ENCODE measurements at regions not wholly inside any gene's neighbourhood (a gene's known extent, or its start where the extent isn't known, plus 50 kb on each side); places are given as distances from the start of the nearest gene placed in this dataset.

DNA sequence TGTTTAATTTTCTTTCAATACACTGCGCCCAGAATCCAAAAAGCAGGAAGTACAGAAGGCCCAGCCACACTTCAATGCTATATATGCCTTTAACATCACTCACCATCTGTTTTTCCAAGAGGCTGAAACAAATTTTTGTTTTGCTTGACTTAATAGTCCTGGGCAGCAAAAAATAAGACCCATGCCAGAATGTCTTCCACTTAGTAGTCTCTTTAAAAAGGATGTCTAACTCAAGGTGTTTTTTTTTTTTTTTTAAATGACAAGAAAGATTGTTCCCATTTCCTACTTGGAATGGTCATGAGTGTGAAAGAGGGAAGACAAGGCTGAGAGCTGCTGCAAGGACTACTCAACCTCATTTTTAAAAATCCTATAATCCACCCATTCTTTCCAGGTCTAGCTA, 590.3 kb upstream of the SGO1 start (continued):
- TF ChIP-seq, protein P1, sequence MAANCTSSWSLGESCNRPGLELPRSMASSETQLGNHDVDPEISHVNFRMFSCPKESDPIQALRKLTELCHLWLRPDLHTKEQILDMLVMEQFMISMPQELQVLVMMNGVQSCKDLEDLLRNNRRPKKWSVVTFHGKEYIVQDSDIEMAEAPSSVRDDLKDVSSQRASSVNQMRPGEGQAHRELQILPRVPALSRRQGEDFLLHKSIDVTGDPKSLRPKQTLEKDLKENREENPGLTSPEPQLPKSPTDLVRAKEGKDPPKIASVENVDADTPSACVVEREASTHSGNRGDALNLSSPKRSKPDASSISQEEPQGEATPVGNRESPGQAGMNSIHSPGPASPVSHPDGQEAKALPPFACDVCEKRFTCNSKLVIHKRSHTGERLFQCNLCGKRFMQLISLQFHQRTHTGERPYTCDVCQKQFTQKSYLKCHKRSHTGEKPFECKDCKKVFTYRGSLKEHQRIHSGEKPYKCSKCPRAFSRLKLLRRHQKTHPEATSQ (tag by site-specific recombination; IDR thresholded peaks at IDR 0.05) = no peak
- TF ChIP-seq, protein P2, sequence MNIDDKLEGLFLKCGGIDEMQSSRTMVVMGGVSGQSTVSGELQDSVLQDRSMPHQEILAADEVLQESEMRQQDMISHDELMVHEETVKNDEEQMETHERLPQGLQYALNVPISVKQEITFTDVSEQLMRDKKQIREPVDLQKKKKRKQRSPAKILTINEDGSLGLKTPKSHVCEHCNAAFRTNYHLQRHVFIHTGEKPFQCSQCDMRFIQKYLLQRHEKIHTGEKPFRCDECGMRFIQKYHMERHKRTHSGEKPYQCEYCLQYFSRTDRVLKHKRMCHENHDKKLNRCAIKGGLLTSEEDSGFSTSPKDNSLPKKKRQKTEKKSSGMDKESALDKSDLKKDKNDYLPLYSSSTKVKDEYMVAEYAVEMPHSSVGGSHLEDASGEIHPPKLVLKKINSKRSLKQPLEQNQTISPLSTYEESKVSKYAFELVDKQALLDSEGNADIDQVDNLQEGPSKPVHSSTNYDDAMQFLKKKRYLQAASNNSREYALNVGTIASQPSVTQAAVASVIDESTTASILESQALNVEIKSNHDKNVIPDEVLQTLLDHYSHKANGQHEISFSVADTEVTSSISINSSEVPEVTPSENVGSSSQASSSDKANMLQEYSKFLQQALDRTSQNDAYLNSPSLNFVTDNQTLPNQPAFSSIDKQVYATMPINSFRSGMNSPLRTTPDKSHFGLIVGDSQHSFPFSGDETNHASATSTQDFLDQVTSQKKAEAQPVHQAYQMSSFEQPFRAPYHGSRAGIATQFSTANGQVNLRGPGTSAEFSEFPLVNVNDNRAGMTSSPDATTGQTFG (tag by site-specific recombination; IDR thresholded peaks at IDR 0.05; ENCODE audit: borderline replicate concordance) = no peak
- TF ChIP-seq ZNF16 (tag by site-specific recombination; IDR thresholded peaks at IDR 0.05; ENCODE audit: low read depth) (no peak), ZNF600 (tag by site-specific recombination; IDR thresholded peaks at IDR 0.05) (no peak), ZNF521 (tag by site-specific recombination; IDR thresholded peaks at IDR 0.05) (no peak), ZNF510 (tag by site-specific recombination; IDR thresholded peaks at IDR 0.05; ENCODE audit: insufficient replicate concordance) (no peak), ZNF174 (tag by site-specific recombination; IDR thresholded peaks at IDR 0.05) (no peak), ZBTB48 (tag by site-specific recombination; IDR thresholded peaks at IDR 0.05) (no peak), ZNF677 (tag by site-specific recombination; IDR thresholded peaks at IDR 0.05) (no peak)

DNA sequence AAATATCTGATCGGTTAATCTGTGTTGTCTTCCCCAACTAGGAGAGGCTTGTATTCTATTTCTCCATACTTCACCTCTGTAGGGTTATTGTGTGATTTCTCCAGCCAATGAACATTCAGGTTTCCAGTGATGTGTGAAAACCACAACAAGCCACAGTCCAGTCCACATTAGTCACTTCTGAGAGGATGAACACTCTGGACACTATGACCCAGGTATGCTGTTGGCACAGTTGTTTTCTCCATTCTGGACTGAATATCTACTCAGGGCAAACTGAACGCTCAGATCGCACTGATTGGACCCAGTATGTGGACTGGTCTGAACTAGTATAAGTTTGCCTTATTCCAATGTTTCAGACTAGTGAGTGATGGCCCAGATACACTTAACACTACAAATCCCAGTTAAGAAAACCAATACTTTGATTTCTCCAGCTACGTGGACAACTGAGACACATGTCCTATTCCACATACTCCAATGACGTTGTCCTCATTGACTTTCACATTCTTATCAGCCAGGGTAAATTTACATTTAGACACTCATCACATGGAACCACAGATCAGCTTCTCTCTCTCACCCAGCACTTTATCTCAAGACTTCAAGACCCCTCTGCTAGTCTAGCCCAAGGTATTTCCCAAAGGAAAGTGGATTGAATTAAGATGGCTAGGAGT, 587.4 kb upstream of the SGO1 start:
- Histone ChIP-seq H3K9me3 (ENCODE audit: control insufficient read depth, insufficient read depth, low read depth, low read length) (no peaks in the 10 kb centered on the region), H3K4me1 (ENCODE audit: control insufficient read depth, insufficient read depth, low read length) (no peaks in the 10 kb centered on the region), H3K4me3 (ENCODE audit: low read depth, low read length) (no peak overlapping the region), H3K27ac (ENCODE audit: extremely low read depth, low read depth, low read length) (no peak overlapping the region), H3K36me3 (ENCODE audit: control insufficient read depth in 2 of 2, insufficient read depth in 1 of 2, low read length in 2 of 2) (no peaks in the 10 kb centered on the region)
- TF ChIP-seq ZNF707 (tag by site-specific recombination; IDR thresholded peaks at IDR 0.05) (no peak), BCL11B (tag by site-specific recombination; IDR thresholded peaks at IDR 0.05; ENCODE audit: low read depth) (no peak), ZNF530 (tag by site-specific recombination; IDR thresholded peaks at IDR 0.05; ENCODE audit: low read depth) (no peak), HOXC10 (CRISPR knock-in tag; IDR thresholded peaks at IDR 0.05) (no peak), ZFP3 (tag by site-specific recombination; IDR thresholded peaks at IDR 0.05; ENCODE audit: low read depth) (no peak)
- ChIA-PET POLR2A (no interaction called here), CTCF (no interaction called here)

DNA sequence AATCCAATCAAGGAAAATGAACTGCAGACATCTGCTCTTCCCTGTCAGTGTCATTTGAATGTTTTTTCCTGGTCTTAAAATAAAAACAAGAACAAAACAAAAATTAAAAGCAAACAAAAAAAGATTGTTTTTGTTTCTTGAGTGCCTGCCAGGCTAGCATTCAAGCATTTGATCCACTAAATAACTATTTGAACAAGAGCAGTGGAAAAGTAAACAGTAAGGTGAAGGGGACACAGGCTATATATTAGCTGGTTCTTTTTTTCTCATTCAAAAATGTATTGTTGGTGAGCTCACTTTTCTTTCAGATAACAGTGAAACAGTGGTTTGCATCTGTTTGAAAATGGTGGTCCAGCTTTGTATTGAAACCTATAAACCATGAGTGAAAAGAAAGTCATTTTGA, 586.9 kb upstream of the SGO1 start:
- CTCF ChIA-PET = no interaction called here
- H3K4me1 ChIP-seq (ENCODE audit: control insufficient read depth, insufficient read depth, low read length) = no peaks in the 10 kb centered on the region
- no peak overlapping the region for H3K27ac ChIP-seq (ENCODE audit: extremely low read depth, low read depth, low read length)
- H3K36me3 ChIP-seq (ENCODE audit: control insufficient read depth in 2 of 2, insufficient read depth in 1 of 2, low read length in 2 of 2) = no peaks in the 10 kb centered on the region
- POLR2A ChIA-PET = no interaction called here
- no peak overlapping the region for H3K4me3 ChIP-seq (ENCODE audit: low read depth, low read length)
- no peaks in the 10 kb centered on the region for H3K9me3 ChIP-seq (ENCODE audit: control insufficient read depth, insufficient read depth, low read depth, low read length)
- TF ChIP-seq HOXD13 (CRISPR knock-in tag; IDR thresholded peaks at IDR 0.05; ENCODE audit: borderline replicate concordance) (no peak), ZNF16 (tag by site-specific recombination; IDR thresholded peaks at IDR 0.05; ENCODE audit: low read depth) (no peak), ZNF830 (tag by site-specific recombination; IDR thresholded peaks at IDR 0.05; ENCODE audit: low read depth) (no peak), ZNF394 (tag by site-specific recombination; IDR thresholded peaks at IDR 0.05; ENCODE audit: borderline replicate concordance) (no peak), SETDB1 (IDR thresholded peaks at IDR 0.05; ENCODE audit: insufficient read length, low read length) (no peak), ZNF600 (tag by site-specific recombination; IDR thresholded peaks at IDR 0.05) (no peak), ZFHX2 (tag by site-specific recombination; conservative IDR thresholded peaks at IDR 0.05) (no peak), MYNN (tag by site-specific recombination; IDR thresholded peaks at IDR 0.05; ENCODE audit: borderline replicate concordance) (no peak), ZNF660 (tag by site-specific recombination; IDR thresholded peaks at IDR 0.05) (no peak), ZNF23 (tag by site-specific recombination; IDR thresholded peaks at IDR 0.05; ENCODE audit: borderline replicate concordance) (no peak), ZNF610 (tag by site-specific recombination; IDR thresholded peaks at IDR 0.05; ENCODE audit: borderline replicate concordance) (no peak)
- TF ChIP-seq, protein P3, sequence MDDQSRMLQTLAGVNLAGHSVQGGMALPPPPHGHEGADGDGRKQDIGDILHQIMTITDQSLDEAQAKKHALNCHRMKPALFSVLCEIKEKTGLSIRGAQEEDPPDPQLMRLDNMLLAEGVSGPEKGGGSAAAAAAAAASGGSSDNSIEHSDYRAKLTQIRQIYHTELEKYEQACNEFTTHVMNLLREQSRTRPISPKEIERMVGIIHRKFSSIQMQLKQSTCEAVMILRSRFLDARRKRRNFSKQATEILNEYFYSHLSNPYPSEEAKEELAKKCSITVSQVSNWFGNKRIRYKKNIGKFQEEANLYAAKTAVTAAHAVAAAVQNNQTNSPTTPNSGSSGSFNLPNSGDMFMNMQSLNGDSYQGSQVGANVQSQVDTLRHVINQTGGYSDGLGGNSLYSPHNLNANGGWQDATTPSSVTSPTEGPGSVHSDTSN (CRISPR knock-in tag; IDR thresholded peaks at IDR 0.05) = no peak
- TF ChIP-seq, protein P4, sequence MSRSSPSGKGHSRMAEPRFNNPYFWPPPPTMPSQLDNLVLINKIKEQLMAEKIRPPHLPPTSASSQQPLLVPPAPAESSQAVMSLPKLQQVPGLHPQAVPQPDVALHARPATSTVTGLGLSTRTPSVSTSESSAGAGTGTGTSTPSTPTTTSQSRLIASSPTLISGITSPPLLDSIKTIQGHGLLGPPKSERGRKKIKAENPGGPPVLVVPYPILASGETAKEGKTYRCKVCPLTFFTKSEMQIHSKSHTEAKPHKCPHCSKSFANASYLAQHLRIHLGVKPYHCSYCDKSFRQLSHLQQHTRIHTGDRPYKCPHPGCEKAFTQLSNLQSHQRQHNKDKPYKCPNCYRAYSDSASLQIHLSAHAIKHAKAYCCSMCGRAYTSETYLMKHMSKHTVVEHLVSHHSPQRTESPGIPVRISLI (tag by site-specific recombination; IDR thresholded peaks at IDR 0.05) = no peak
- TF ChIP-seq, protein P5, sequence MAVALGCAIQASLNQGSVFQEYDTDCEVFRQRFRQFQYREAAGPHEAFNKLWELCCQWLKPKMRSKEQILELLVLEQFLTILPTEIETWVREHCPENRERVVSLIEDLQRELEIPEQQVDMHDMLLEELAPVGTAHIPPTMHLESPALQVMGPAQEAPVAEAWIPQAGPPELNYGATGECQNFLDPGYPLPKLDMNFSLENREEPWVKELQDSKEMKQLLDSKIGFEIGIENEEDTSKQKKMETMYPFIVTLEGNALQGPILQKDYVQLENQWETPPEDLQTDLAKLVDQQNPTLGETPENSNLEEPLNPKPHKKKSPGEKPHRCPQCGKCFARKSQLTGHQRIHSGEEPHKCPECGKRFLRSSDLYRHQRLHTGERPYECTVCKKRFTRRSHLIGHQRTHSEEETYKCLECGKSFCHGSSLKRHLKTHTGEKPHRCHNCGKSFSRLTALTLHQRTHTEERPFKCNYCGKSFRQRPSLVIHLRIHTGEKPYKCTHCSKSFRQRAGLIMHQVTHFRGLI (tag by site-specific recombination; IDR thresholded peaks at IDR 0.05) = no peak
